ENCODE measurements at regions not wholly inside any gene's neighbourhood (a gene's known extent, or its start where the extent isn't known, plus 50 kb on each side); places are given as distances from the start of the nearest gene placed in this dataset.

- H3K27ac Mint-ChIP-seq: no peak overlapping the region
- H3K9me3 Mint-ChIP-seq: peaks cover 2% of the 10 kb centered on the region
- H3K27me3 Mint-ChIP-seq: no peaks in the 10 kb centered on the region
- no peak overlapping the region for H3K4me3 Mint-ChIP-seq
- H3K36me3 Mint-ChIP-seq: no peaks in the 10 kb centered on the region
- H3K4me1 Mint-ChIP-seq: no peaks in the 10 kb centered on the region
Measured at GRCh38 chr12:42812871-42813270, 223.3 kb upstream of the PRICKLE1 start.

GRCh38 chr12:42812086-42812485 lies 222.5 kb upstream of the PRICKLE1 start:
- H3K4me1 Mint-ChIP-seq: no peaks in the 10 kb centered on the region
- no peaks in the 10 kb centered on the region for H3K27me3 Mint-ChIP-seq
- no peak overlapping the region for H3K4me3 Mint-ChIP-seq
- no peak overlapping the region for H3K27ac Mint-ChIP-seq
- H3K9me3 Mint-ChIP-seq: no peaks in the 10 kb centered on the region
- no peaks in the 10 kb centered on the region for H3K36me3 Mint-ChIP-seq

GRCh38 chr12:42810006-42810405 lies 220.5 kb upstream of the PRICKLE1 start:
- no peaks in the 10 kb centered on the region for H3K9me3 Mint-ChIP-seq
- no peaks in the 10 kb centered on the region for H3K4me1 Mint-ChIP-seq
- H3K27me3 Mint-ChIP-seq: no peaks in the 10 kb centered on the region
- H3K36me3 Mint-ChIP-seq: no peaks in the 10 kb centered on the region
- H3K27ac Mint-ChIP-seq: no peak overlapping the region
- no peak overlapping the region for H3K4me3 Mint-ChIP-seq

GRCh38 chr12:42809226-42809625 lies 219.7 kb upstream of the PRICKLE1 start:
- H3K27me3 Mint-ChIP-seq: no peaks in the 10 kb centered on the region
- no peaks in the 10 kb centered on the region for H3K4me1 Mint-ChIP-seq
- H3K27ac Mint-ChIP-seq: no peak overlapping the region
- H3K36me3 Mint-ChIP-seq: no peaks in the 10 kb centered on the region
- H3K4me3 Mint-ChIP-seq: no peak overlapping the region
- no peaks in the 10 kb centered on the region for H3K9me3 Mint-ChIP-seq

- H3K27me3 Mint-ChIP-seq: no peaks in the 10 kb centered on the region
- H3K4me1 Mint-ChIP-seq: no peaks in the 10 kb centered on the region
- H3K9me3 Mint-ChIP-seq: no peaks in the 10 kb centered on the region
- H3K4me3 Mint-ChIP-seq: no peak overlapping the region
- H3K36me3 Mint-ChIP-seq: no peaks in the 10 kb centered on the region
- H3K27ac Mint-ChIP-seq: no peak overlapping the region
Measured at GRCh38 chr12:42807766-42808165, 218.2 kb upstream of the PRICKLE1 start.

GRCh38 chr12:42807251-42807650 lies 217.7 kb upstream of the PRICKLE1 start:
- H3K27me3 Mint-ChIP-seq: no peaks in the 10 kb centered on the region
- H3K4me3 Mint-ChIP-seq: no peak overlapping the region
- no peaks in the 10 kb centered on the region for H3K4me1 Mint-ChIP-seq
- H3K9me3 Mint-ChIP-seq: no peaks in the 10 kb centered on the region
- H3K27ac Mint-ChIP-seq: no peak overlapping the region
- no peaks in the 10 kb centered on the region for H3K36me3 Mint-ChIP-seq

- Mint-ChIP-seq H3K4me3 (no peak overlapping the region), H3K36me3 (no peaks in the 10 kb centered on the region), H3K9me3 (no peaks in the 10 kb centered on the region), H3K4me1 (no peaks in the 10 kb centered on the region), H3K27ac (no peak overlapping the region), H3K27me3 (no peaks in the 10 kb centered on the region)
Measured at GRCh38 chr12:42804928-42805327, 215.4 kb upstream of the PRICKLE1 start.

- no peak overlapping the region for H3K4me3 Mint-ChIP-seq
- H3K27me3 Mint-ChIP-seq: no peaks in the 10 kb centered on the region
- H3K27ac Mint-ChIP-seq: no peak overlapping the region
- H3K36me3 Mint-ChIP-seq: no peaks in the 10 kb centered on the region
- H3K9me3 Mint-ChIP-seq: no peaks in the 10 kb centered on the region
- no peaks in the 10 kb centered on the region for H3K4me1 Mint-ChIP-seq
Measured at GRCh38 chr12:42802785-42803189, 213.2 kb upstream of the PRICKLE1 start.

- Mint-ChIP-seq H3K36me3 (no peaks in the 10 kb centered on the region), H3K4me1 (no peaks in the 10 kb centered on the region), H3K27ac (no peak overlapping the region), H3K9me3 (no peaks in the 10 kb centered on the region), H3K27me3 (no peaks in the 10 kb centered on the region), H3K4me3 (no peak overlapping the region)
Measured at GRCh38 chr12:42801271-42801670, 211.7 kb upstream of the PRICKLE1 start.

GRCh38 chr12:42799966-42800365 lies 210.4 kb upstream of the PRICKLE1 start:
- H3K4me1 Mint-ChIP-seq: no peaks in the 10 kb centered on the region
- H3K36me3 Mint-ChIP-seq: no peaks in the 10 kb centered on the region
- no peaks in the 10 kb centered on the region for H3K9me3 Mint-ChIP-seq
- no peak overlapping the region for H3K27ac Mint-ChIP-seq
- H3K27me3 Mint-ChIP-seq: no peaks in the 10 kb centered on the region
- H3K4me3 Mint-ChIP-seq: no peak overlapping the region

- Mint-ChIP-seq H3K36me3 (no peaks in the 10 kb centered on the region), H3K9me3 (no peaks in the 10 kb centered on the region), H3K4me3 (no peak overlapping the region), H3K27ac (no peak overlapping the region), H3K4me1 (no peaks in the 10 kb centered on the region), H3K27me3 (no peaks in the 10 kb centered on the region)
Measured at GRCh38 chr12:42798811-42799438, 209.4 kb upstream of the PRICKLE1 start.

- no peak overlapping the region for H3K4me3 Mint-ChIP-seq
- no peaks in the 10 kb centered on the region for H3K4me1 Mint-ChIP-seq
- no peaks in the 10 kb centered on the region for H3K36me3 Mint-ChIP-seq
- no peaks in the 10 kb centered on the region for H3K27me3 Mint-ChIP-seq
- H3K9me3 Mint-ChIP-seq: no peaks in the 10 kb centered on the region
- H3K27ac Mint-ChIP-seq: no peak overlapping the region
Measured at GRCh38 chr12:42794806-42795205, 205.3 kb upstream of the PRICKLE1 start.

- Mint-ChIP-seq H3K27me3 (no peaks in the 10 kb centered on the region), H3K27ac (no peak overlapping the region)
Measured at GRCh38 chr12:42793166-42793565, 203.6 kb upstream of the PRICKLE1 start.

GRCh38 chr12:42792265-42792664 lies 202.7 kb upstream of the PRICKLE1 start:
- H3K36me3 Mint-ChIP-seq: no peaks in the 10 kb centered on the region
- H3K4me1 Mint-ChIP-seq: no peaks in the 10 kb centered on the region
- no peak overlapping the region for H3K27ac Mint-ChIP-seq
- no peaks in the 10 kb centered on the region for H3K9me3 Mint-ChIP-seq
- no peaks in the 10 kb centered on the region for H3K27me3 Mint-ChIP-seq
- no peak overlapping the region for H3K4me3 Mint-ChIP-seq

More at GRCh38 chr12:42793166-42793565, 203.6 kb upstream of the PRICKLE1 start:
- Mint-ChIP-seq H3K4me3 (no peak overlapping the region), H3K9me3 (no peaks in the 10 kb centered on the region), H3K4me1 (no peaks in the 10 kb centered on the region), H3K36me3 (no peaks in the 10 kb centered on the region)

- H3K27ac Mint-ChIP-seq: no peak overlapping the region
- no peaks in the 10 kb centered on the region for H3K36me3 Mint-ChIP-seq
- H3K27me3 Mint-ChIP-seq: no peaks in the 10 kb centered on the region
- H3K4me1 Mint-ChIP-seq: no peaks in the 10 kb centered on the region
- no peak overlapping the region for H3K4me3 Mint-ChIP-seq
- H3K9me3 Mint-ChIP-seq: no peaks in the 10 kb centered on the region
Measured at GRCh38 chr12:42791399-42791798, 201.9 kb upstream of the PRICKLE1 start.

GRCh38 chr12:42790761-42791151 lies 201.2 kb upstream of the PRICKLE1 start:
- Mint-ChIP-seq H3K36me3 (no peaks in the 10 kb centered on the region), H3K4me3 (no peak overlapping the region), H3K9me3 (no peaks in the 10 kb centered on the region), H3K27ac (no peak overlapping the region), H3K4me1 (no peaks in the 10 kb centered on the region), H3K27me3 (peaks cover 1% of the 10 kb centered on the region)
